ENCODE measurements at regions not wholly inside any gene's neighbourhood (a gene's known extent, or its start where the extent isn't known, plus 50 kb on each side); places are given as distances from the start of the nearest gene placed in this dataset.
"Not testable (repeated sequence)": the region's sequence is repeated elsewhere in the genome, so short reads cannot be mapped to it uniquely, and the experiment has no call there.

- DNase-seq: no peak
These were observed 1486.8 kb upstream of the C9orf72 start for GRCh38 chr9:29060041-29060440.

DNA sequence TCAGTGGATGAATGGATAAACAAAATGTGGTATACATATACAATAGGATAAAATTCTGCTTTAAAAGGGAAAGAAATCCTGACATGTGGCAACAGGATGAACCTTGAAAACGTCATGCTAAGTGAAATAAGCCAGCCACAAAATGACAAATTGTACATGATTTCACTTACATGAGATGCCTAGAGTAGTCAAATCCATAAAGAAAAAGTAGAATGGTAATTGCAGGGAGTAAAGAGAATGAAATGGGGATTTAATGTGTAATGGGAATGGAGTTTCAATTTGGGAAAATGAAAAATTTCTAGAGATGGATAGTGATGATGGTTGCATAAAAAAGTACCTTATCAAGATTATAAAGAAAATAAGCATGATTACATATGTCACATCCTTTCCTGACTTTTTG lies 1489.2 kb upstream of the C9orf72 start:
- DNase-seq: no peak

DNA sequence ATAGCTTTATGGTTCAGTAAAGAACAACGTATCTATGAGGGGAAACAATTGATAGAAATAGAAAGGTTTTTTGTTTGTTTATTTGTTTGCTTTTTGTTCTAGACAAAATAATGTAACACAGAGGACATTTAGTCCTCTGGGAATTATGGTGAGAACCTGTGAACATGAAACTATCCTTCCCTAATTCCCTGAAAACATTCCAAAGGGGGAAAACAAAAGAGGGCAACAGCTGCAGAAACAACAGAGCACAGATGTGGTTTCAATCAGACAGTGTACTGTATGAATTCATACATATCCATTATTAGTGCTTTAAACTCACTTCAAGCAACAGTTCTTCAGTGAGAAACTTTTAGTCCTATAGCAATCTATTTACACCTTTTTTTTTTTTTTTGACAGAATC lies 1489.8 kb upstream of the C9orf72 start:
- DNase-seq: no peak

DNA sequence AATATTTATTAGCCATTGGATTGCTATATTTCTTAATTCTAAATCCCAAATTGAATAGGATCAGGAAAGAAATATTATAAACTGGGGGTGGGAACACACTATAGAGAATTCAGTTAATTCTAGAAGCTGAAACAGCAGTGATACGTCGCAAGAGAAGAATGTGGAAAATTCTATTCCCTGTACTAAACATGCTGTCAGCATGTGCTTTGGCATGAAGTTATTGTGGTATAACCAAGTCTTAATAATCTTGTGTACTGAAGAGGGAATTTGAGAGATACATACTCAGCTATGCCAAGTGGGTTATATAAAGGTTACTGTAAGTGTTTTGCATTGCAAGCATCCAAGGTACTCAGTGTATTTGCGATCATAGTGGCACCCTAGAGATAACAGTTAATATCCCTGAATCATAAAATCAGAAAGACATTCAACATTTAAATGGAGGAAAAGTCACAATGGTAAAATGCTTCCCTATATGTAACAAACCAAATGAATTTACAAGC lies 1492.9 kb upstream of the C9orf72 start:
- DNase-seq: no peak

DNA sequence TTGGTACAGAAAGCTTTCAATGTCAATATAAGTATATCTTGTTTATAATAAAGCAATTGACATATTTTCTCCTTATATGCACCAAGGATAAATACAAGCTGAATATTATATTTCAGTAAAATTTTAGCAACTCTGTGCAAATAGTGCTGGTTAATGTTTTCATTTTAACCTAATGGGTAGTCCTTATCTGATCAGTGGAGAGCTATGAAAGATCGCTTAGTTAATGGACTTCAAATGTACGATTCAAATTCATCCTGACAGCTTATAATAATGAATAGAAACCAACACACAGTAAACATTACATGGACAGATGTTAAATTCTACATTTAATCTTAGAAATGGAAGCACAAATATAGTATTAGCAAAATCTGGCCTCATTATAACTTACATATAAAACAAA lies 1495.2 kb upstream of the C9orf72 start:
- no peak for DNase-seq

DNA sequence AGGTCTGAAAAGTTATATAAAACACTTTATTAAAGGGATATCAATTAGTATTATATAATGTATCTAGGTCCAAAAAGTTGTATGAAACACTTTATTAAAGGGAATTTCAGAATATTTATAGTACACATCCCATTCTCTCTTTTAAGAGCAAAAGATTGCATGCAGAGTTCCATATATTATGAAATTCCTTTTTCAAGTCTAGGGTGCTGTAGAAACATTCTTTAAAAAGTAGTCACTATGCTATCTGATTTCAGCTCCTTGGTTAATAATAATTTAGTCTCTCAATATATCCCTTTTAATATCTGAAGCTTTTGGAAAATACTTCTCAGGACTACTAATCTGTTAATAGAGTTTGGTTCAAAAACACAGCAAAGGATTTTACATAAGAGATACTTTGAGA lies 1496.1 kb upstream of the C9orf72 start:
- no peak for DNase-seq

- no peak for DNase-seq
These were observed 1504.9 kb upstream of the C9orf72 start for GRCh38 chr9:29078063-29078666.

DNA sequence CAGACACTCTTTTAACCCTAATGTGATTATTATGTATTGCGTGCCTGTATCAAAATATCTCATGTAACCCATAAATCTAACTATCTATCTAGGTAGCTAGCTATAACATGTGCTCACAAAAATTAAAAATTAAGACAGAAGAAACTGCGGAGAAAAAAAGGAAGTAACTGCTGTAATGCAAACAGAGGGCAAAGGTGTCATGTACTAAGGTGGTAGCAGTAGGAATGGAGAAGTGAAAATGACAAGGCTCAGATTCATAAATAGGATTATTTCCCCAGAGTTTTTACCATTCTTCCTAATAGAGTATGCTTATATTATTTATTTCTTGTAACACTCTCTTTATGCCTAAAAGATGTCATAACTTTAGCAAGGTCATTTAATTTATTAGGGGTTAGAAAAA lies 1527.5 kb upstream of the C9orf72 start:
- DNase-seq: no peak

GRCh38 chr9:29104166-29104565 lies 1530.9 kb upstream of the C9orf72 start:
- DNase-seq: not testable (repeated sequence)

DNA sequence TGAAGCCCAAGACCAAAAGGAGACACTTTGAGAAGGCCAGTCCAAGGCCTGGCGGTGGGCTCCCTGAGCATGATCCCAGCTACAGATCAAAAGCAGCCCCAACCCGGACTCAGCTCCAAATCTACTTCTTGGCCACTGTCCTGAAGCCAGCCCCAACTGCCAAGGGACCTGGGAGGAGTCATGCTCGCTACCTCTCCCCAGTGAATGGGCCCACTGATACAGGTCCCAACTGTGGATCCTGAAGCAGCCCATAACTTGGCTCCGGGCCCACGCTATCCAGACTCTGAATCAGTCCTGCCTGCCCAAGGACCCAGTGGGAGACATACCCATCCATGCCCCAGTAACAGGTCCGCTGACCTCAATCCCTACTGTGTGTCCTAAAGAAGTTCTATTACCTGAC lies 1545.3 kb upstream of the C9orf72 start:
- no peak for DNase-seq

DNA sequence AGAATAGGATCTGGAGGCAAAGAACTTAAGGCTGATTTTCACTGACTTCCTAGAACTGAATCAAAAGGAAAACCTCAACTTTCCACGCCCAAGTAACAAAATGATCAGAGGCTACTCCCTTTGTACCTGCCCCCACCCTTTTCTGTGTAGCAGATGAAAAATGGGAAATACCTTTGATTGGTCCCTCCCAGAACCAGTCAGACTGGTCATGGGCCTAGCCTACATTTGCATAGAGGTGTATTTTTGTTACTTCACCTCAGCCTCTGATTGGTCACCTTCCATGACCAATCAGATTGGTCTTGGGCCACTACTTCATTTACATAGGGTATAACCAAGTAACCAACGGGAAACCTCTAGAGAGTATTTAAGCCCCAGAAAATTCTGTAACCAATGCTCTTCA lies 1553.5 kb upstream of the C9orf72 start:
- DNase-seq: no peak

- no peak for DNase-seq
These were observed 1556.5 kb upstream of the C9orf72 start for GRCh38 chr9:29129763-29130162.

GRCh38 chr9:29144476-29144875 lies 1571.2 kb upstream of the C9orf72 start:
- no peak for DNase-seq

DNA sequence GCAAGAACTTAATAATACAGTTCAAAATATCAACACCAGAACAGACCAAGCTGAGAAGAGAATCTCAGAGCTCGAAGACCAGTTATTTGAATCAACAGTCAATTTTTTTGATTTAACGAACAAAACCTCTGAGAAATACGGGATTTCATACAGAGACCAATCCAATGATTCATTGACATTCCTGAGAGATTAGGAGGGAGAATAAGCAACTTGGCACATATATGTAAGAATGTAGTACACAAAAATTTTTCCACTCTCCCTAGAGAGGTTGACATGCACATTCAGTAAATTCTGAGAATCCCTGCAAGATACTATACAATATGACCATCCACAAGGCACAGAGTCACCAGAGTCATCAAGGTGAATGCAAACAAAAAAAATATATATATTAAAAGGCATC lies 1577.3 kb upstream of the C9orf72 start:
- no peak for DNase-seq

- no peak for DNase-seq
These were observed 1587.6 kb upstream of the C9orf72 start for GRCh38 chr9:29160763-29161353.

DNA sequence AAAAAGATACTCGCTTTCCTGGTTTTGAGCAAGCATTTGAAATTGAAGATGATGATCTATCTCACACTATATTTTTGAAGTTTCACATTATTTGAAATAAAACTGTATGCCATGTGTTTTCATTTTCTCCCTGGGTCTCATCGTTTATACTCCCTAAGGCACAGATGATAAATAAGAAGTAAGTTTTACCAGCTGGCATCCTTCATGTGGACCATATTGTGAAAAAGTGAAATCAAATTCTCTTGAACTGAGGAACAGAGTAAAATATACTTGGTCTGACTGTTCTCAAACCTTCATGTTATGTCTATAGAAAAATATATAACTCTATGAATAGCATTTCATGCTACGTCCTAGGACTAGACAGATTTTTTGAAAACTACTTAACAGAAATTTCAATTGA lies 1600.9 kb upstream of the C9orf72 start:
- no peak for DNase-seq

DNA sequence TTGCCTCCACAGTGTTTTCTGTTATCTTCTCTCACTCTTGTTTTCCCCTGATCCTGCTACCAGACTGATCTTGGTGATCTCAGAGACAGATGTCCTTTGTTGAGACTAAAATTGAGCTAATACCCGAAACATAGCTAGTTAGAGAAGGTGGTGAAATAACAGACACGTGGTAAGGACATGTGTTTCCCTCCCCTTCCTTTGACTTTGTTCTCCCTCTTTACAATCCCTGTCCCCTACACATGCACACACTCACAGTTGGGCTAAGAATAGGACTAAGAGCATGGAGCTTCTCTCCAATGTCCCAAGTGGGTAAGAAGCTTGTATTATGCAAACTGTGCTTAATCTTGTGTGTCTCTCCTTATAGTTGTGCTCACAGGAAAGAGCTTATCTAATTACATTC lies 1603.0 kb upstream of the C9orf72 start:
- DNase-seq: no peak

- DNase-seq: no peak
These were observed 1603.5 kb upstream of the C9orf72 start for GRCh38 chr9:29176786-29177185.

GRCh38 chr9:29183971-29184370 lies 1610.7 kb upstream of the C9orf72 start:
- no peak for DNase-seq

DNA sequence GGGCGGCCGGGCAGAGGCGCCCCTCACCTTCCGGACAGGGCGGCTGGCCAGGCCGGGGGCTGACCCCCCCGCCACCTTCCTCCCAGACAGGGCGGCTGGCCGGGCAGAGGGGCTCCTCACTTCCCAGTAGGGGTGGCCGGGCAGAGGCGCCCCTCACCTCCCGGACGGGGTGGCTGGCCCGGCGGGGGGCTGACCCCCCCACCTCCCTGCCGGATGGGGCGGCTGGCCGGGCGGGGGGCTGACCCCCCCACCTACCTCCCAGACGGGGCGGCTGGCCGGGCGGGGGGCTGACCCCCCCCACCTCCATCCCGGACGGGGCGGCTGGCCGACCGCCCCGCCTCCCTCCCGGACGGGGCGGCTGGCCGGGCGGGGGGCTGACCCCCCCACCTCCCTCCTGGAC lies 1615.5 kb upstream of the C9orf72 start:
- not testable (repeated sequence) for DNase-seq

DNA sequence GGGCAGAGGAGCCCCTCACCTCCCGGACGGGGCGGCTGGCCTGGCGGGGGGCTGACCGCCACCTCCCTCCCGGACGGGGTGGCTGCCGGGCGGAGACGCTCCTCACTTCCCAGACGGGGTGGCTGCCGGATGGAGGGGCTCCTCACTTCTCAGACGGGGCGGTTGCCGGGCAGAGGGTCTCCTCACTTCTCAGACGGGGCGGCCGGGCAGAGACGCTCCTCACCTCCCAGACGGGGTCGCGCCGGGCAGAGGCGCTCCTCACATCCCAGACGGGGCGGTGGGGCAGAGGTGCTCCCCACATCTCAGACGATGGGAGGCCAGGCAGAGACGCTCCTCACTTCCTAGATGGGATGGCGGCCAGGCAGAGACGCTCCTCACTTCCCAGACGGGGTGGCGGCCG lies 1615.9 kb upstream of the C9orf72 start:
- DNase-seq: not testable (repeated sequence)

DNA sequence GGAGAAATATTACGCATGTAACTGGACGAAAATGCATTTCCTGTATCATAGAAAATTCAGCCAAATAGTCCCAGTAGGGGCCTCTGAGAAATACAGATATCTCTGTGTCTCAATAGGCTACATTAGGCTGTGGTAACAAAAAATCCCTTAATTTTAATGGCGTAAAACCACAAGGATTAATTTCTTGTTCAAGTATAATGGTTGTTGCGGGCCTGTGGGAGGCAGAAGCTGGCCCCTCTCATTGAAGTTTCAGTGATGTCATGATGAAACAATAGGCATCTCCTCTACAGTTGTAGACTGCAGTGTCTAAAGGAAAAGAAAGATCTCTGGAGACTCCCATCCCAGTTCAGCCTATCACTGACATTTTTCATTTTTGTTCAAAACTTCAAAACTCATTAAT lies 1625.6 kb upstream of the C9orf72 start:
- DNase-seq: no peak

- DNase-seq: no peak
These were observed 1626.7 kb upstream of the C9orf72 start for GRCh38 chr9:29199975-29200374.

- DNase-seq: no peak
These were observed 1627.4 kb upstream of the C9orf72 start for GRCh38 chr9:29200650-29201049.

Data from activated CD4-positive, CD25-positive, alpha-beta regulatory T cell treated with anti-CD3 and anti-CD28 coated beads, Interleukin-2, amount 50 U/mL, for 72 hours (primary cell).